Neural cell (in vitro differentiated cells): ENCODE measurements at regions not wholly inside any gene's neighbourhood (a gene's known extent, or its start where the extent isn't known, plus 50 kb on each side); places are given as distances from the start of the nearest gene placed in this dataset.

Source experiments
- H2AFZ ChIP-seq: fragments of 200-600, 300-800 bp; sonication (generic), shearing (Covaris generic); 2 replicates; pipeline ENCODE4 v1.6.0; 2014; ENCODE audit warnings: low read depth, mild to moderate bottlenecking, antibody characterized with exemption, low read length, moderate library complexity
- H3F3A ChIP-seq: fragments of 200-600 bp; shearing (Covaris generic); 2 replicates; pipeline ENCODE4 v1.6.1; 2016; ENCODE audit warnings: mild to moderate bottlenecking, moderate library complexity, mixed read lengths, antibody characterized with exemption, low read length; ENCODE audit not compliant: insufficient read depth, poor library complexity, severe bottlenecking
- H3K27ac ChIP-seq: fragments of 200-600, 300-800 bp; sonication (generic), shearing (Covaris generic); 2 replicates; pipeline ENCODE4 v1.5.1; 2014; ENCODE audit warnings: mild to moderate bottlenecking, low read length, moderate library complexity
- H3K27me3 ChIP-seq: fragments of 300-800, 200-600 bp; sonication (generic), shearing (Covaris generic); 2 replicates; pipeline ENCODE4 v1.6.0; 2014; ENCODE audit warnings: mild to moderate bottlenecking, low read depth, low read length, moderate library complexity; ENCODE audit not compliant: insufficient read depth
- H3K36me3 ChIP-seq: fragments of 300-800, 200-600 bp; sonication (generic), shearing (Covaris generic); 2 replicates; pipeline ENCODE4 v1.5.1; 2014; ENCODE audit warnings: mild to moderate bottlenecking, antibody characterized with exemption, low read length, moderate library complexity; ENCODE audit not compliant: insufficient read depth
- H3K4me2 ChIP-seq: fragments of 300-800, 200-600 bp; sonication (generic), shearing (Covaris generic); 2 replicates; pipeline ENCODE4 v1.6.0; 2014; ENCODE audit warnings: mild to moderate bottlenecking, low read length
- H3K4me3 ChIP-seq: fragments of 300-800, 200-600 bp; sonication (generic), shearing (Covaris generic); 2 replicates; pipeline ENCODE4 v1.5.1; 2014; ENCODE audit warnings: mild to moderate bottlenecking, low read length, moderate library complexity
- H3K79me2 ChIP-seq: fragments of 200-600 bp; shearing (Covaris generic); replicated peaks from 2 replicates; pipeline ENCODE4 v1.6.0; 2014; ENCODE audit warnings: mild to moderate bottlenecking, low read length, moderate library complexity; ENCODE audit not compliant: insufficient read depth
- H3K9ac ChIP-seq: fragments of 300-800, 200-600 bp; sonication (generic), shearing (Covaris generic); 2 replicates; pipeline ENCODE4 v1.6.1; 2016; ENCODE audit warnings: mild to moderate bottlenecking, low read length, mixed read lengths
- H3K9me2 ChIP-seq: fragments of 200-600 bp; shearing (Covaris generic); 2 replicates; pipeline ENCODE4 v1.6.1; 2016; ENCODE audit warnings: mild to moderate bottlenecking, low read length, mixed read lengths; ENCODE audit not compliant: insufficient read depth
- H3K9me3 ChIP-seq: fragments of 200-600, 300-800 bp; sonication (generic), shearing (Covaris generic); 2 replicates; pipeline ENCODE4 v1.6.1; 2016; ENCODE audit warnings: mild to moderate bottlenecking, mixed run types, low read length, moderate library complexity, mixed read lengths
- H4K20me1 ChIP-seq: fragments of 200-600 bp; shearing (Covaris generic); 2 replicates; pipeline ENCODE4 v1.6.1; 2016; ENCODE audit warnings: mild to moderate bottlenecking, mixed run types; ENCODE audit not compliant: insufficient read depth
- CTCF ChIP-seq: fragments of 450-650 bp; IDR thresholded peaks from 2 replicates; pipeline ENCODE4 v1.5.1; 2014; ENCODE audit warnings: antibody characterized with exemption, mild to moderate bottlenecking, moderate library complexity; ENCODE audit not compliant: poor library complexity, severe bottlenecking
- EP300 ChIP-seq: fragments of 450-650 bp; conservative IDR thresholded peaks from 2 replicates; pipeline ENCODE4 v1.6.1; 2014; ENCODE audit warnings: antibody characterized with exemption, mild to moderate bottlenecking, moderate library complexity; ENCODE audit not compliant: poor library complexity, severe bottlenecking
- EZH2 ChIP-seq: fragments of 200-600, 300-800 bp; shearing (Covaris generic), sonication (generic); IDR thresholded peaks from 2 replicates; pipeline ENCODE4 v1.6.1; 2014; ENCODE audit warnings: antibody characterized with exemption, low read length, borderline replicate concordance, mild to moderate bottlenecking; ENCODE audit not compliant: insufficient read depth, poor library complexity, severe bottlenecking
- MXI1 ChIP-seq: fragments of 450-650 bp; conservative IDR thresholded peaks from 2 replicates; pipeline ENCODE4 v1.6.1; 2014; ENCODE audit warnings: antibody characterized with exemption, mild to moderate bottlenecking; ENCODE audit not compliant: poor library complexity, severe bottlenecking
- POLR2AphosphoS5 ChIP-seq: IDR thresholded peaks from 2 replicates; pipeline ENCODE4 v1.6.1; 2012
- RAD21 ChIP-seq: fragments of 450-650 bp; conservative IDR thresholded peaks from 2 replicates; pipeline ENCODE4 v1.6.1; 2014; ENCODE audit warnings: antibody characterized with exemption, mild to moderate bottlenecking, moderate library complexity
- SMC3 ChIP-seq: fragments of 450-650 bp; conservative IDR thresholded peaks from 2 replicates; pipeline ENCODE4 v1.6.1; 2014; ENCODE audit warnings: antibody characterized with exemption, mild to moderate bottlenecking, moderate library complexity; ENCODE audit not compliant: poor library complexity
- TAF1 ChIP-seq: IDR thresholded peaks from 2 replicates; pipeline ENCODE4 v1.6.1; 2012; ENCODE audit warnings: low read depth
- TF ChIP-seq, protein P1 (sequence below): IDR thresholded peaks from 2 replicates; pipeline ENCODE4 v1.6.1; 2012; ENCODE audit warnings: borderline replicate concordance

- Histone ChIP-seq H3K27ac (no peak overlapping the region), H4K20me1 (no peaks in the 10 kb centered on the region), H3K9me3 (no peaks in the 10 kb centered on the region), H3K9ac (no peak overlapping the region), H3K4me2 (no peak overlapping the region), H3F3A (no peaks in the 10 kb centered on the region), H3K36me3 (no peaks in the 10 kb centered on the region), H3K4me3 (no peak overlapping the region), H3K79me2 (no peaks in the 10 kb centered on the region), H3K9me2 (no peaks in the 10 kb centered on the region), H3K27me3 (no peaks in the 10 kb centered on the region), H2AFZ (no peak overlapping the region)
- TF ChIP-seq EZH2: no peak
- TF ChIP-seq CTCF: no peak
- TF ChIP-seq RAD21: no peak
- TF ChIP-seq MXI1: no peak
- TF ChIP-seq TAF1: no peak
- TF ChIP-seq SMC3: no peak
- no peak for TF ChIP-seq EP300
- TF ChIP-seq, protein P1, sequence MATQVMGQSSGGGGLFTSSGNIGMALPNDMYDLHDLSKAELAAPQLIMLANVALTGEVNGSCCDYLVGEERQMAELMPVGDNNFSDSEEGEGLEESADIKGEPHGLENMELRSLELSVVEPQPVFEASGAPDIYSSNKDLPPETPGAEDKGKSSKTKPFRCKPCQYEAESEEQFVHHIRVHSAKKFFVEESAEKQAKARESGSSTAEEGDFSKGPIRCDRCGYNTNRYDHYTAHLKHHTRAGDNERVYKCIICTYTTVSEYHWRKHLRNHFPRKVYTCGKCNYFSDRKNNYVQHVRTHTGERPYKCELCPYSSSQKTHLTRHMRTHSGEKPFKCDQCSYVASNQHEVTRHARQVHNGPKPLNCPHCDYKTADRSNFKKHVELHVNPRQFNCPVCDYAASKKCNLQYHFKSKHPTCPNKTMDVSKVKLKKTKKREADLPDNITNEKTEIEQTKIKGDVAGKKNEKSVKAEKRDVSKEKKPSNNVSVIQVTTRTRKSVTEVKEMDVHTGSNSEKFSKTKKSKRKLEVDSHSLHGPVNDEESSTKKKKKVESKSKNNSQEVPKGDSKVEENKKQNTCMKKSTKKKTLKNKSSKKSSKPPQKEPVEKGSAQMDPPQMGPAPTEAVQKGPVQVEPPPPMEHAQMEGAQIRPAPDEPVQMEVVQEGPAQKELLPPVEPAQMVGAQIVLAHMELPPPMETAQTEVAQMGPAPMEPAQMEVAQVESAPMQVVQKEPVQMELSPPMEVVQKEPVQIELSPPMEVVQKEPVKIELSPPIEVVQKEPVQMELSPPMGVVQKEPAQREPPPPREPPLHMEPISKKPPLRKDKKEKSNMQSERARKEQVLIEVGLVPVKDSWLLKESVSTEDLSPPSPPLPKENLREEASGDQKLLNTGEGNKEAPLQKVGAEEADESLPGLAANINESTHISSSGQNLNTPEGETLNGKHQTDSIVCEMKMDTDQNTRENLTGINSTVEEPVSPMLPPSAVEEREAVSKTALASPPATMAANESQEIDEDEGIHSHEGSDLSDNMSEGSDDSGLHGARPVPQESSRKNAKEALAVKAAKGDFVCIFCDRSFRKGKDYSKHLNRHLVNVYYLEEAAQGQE: no peak
- TF ChIP-seq POLR2AphosphoS5: no peak
These were observed 182.6 kb upstream of the CXCL12 start for GRCh38 chr10:44567471-44567870.

DNA sequence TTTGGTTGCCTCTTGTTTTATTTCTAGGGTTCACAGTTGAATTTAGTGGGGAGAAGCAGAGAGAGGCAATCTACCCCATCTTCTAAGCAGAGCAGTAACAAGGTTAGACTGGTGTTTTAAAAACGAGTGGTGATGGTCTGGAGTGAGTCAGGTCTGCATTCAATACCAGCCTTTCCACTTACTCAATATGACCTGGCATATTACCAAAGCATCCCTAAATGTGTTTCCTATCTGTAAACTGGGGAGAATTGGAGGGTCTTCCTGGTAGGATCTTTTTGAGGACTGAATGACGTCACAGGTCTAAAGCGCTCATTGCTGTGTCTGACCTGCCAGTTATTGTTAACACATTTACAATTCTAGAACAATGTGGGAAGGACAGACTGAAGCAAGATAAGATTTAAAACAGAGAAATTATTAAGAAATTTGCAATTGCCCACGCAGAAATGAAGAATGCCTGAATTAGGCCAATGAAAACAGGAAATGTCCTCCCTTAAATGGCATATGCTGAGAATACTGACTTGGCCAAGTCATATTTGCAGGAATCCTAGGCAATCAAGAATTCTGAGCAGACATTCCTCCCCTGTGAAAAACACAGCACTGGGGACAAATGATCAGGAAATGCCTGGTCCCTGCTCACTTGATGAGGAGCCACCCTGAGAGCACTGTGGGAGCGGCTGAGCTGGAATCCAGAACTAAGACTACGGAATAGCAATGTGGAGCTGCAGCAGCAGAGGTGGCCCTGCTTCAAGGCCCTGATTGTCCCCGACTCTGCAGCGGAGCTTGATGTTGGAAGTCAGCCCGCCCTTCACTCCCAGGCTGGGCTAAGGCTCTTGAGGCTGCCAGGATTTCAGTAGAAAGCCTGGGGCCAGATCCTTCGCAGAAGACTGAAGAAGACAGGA, 184.5 kb upstream of the CXCL12 start:
- Histone ChIP-seq H3K9me2 (no peaks in the 10 kb centered on the region), H2AFZ (no peak overlapping the region), H3K9me3 (no peaks in the 10 kb centered on the region), H3K27me3 (no peaks in the 10 kb centered on the region), H3K36me3 (no peaks in the 10 kb centered on the region), H3F3A (no peaks in the 10 kb centered on the region), H3K79me2 (no peaks in the 10 kb centered on the region), H3K9ac (no peak overlapping the region), H3K27ac (no peak overlapping the region), H3K4me3 (no peak overlapping the region), H4K20me1 (no peaks in the 10 kb centered on the region), H3K4me2 (no peak overlapping the region)
- TF ChIP-seq MXI1 (no peak), RAD21 (no peak), TAF1 (no peak), EP300 (no peak), SMC3 (no peak), POLR2AphosphoS5 (no peak), EZH2 (no peak), CTCF (no peak)
- TF ChIP-seq, protein P1: no peak
